HFFc6 (cell line): ENCODE measurements at regions not wholly inside any gene's neighbourhood (a gene's known extent, or its start where the extent isn't known, plus 50 kb on each side); places are given as distances from the start of the nearest gene placed in this dataset.

Source experiments
- DNase-seq: peaks from one replicate; pipeline ENCODE4 v3.0.0-alpha.2; 2018
- H3K27ac Mint-ChIP-seq: 2 replicates; pipeline ENCODE4 v1.8.0; 2020; ENCODE audit warnings: mild to moderate bottlenecking, mixed read lengths
- H3K27me3 Mint-ChIP-seq: 2 replicates; pipeline ENCODE4 v1.8.0; 2021; ENCODE audit warnings: mild to moderate bottlenecking, moderate library complexity, mixed read lengths; ENCODE audit not compliant: insufficient read depth
- H3K36me3 Mint-ChIP-seq: 2 replicates; pipeline ENCODE4 v1.8.0; 2021; ENCODE audit warnings: low read depth, mixed read lengths
- H3K4me1 Mint-ChIP-seq: 2 replicates; pipeline ENCODE4 v1.8.0; 2020; ENCODE audit warnings: low read depth, mixed read lengths
- H3K4me3 Mint-ChIP-seq: 2 replicates; pipeline ENCODE4 v1.8.0; 2020; ENCODE audit warnings: mild to moderate bottlenecking, moderate library complexity, mixed read lengths
- H3K9me3 Mint-ChIP-seq: 2 replicates; pipeline ENCODE4 v1.8.0; 2020; ENCODE audit warnings: mild to moderate bottlenecking, mixed read lengths
- CTCF ChIP-seq: fragments of 200-600 bp; sonication (generic); IDR thresholded peaks from 2 replicates; pipeline ENCODE4 v1.5.0; 2021; ENCODE audit warnings: antibody characterized with exemption, mild to moderate bottlenecking

DNA sequence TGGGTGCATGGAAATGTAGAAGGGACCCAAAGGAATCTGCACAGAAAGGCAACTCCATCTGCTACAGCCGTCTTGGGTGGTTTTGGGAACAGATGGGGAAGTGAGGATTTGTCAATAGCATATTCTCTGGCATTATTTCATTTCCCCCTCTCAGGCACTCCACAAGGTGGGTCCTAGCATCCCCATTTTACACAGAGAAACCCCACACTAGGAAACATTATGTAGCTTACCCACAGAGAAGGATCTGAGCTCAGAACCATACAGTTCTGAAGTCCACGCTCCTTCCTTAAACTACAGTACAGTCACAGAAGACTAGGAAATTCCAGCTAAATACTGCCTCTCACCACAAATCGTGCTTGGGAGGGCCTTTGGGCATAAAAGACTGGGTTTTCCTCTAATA, 61.2 kb upstream of the CTNNB1 start:
- no peaks in the 10 kb centered on the region for H3K36me3 Mint-ChIP-seq

GRCh38 chr3:41138601-41139000, 60.7 kb upstream of the CTNNB1 start:
- Mint-ChIP-seq H3K4me3 (no peak overlapping the region), H3K9me3 (no peaks in the 10 kb centered on the region), H3K4me1 (no peaks in the 10 kb centered on the region), H3K27me3 (peaks cover 5% of the 10 kb centered on the region; the same call in 1 of the 2 replicates), H3K27ac (no peak overlapping the region), H3K36me3 (no peaks in the 10 kb centered on the region)
- no peak for TF ChIP-seq CTCF
- no peak for DNase-seq

More for the DNA sequence above, 61.2 kb upstream of the CTNNB1 start:
- Mint-ChIP-seq H3K9me3 (no peaks in the 10 kb centered on the region), H3K4me3 (no peak overlapping the region), H3K4me1 (no peaks in the 10 kb centered on the region), H3K27ac (no peak overlapping the region), H3K27me3 (peaks cover 9% of the 10 kb centered on the region; the same call in 1 of the 2 replicates)
- TF ChIP-seq CTCF, result no peak
- no peak for DNase-seq

DNA sequence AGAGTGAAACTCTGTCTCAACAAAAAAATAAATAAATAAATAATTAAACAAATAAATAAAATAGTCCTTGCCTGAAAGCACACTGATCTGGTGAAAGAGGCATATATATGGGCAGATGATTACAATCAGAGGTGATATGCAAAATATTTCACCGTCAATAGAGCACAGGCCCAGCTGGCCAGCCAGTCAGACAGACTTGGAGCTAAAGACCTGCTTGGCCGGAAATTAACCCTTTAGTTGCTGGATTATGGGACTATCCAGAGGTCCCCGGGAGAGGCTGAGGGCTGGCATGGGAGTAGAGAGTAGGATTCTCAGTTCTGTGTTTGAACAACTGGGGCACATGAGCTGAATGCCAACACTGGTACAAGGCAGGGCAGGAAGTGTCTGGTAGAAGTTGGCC, 59.1 kb upstream of the CTNNB1 start:
- no peak for DNase-seq
- no peak for TF ChIP-seq CTCF
- Mint-ChIP-seq H3K36me3 (no peaks in the 10 kb centered on the region), H3K27me3 (peaks cover 5% of the 10 kb centered on the region), H3K4me1 (no peaks in the 10 kb centered on the region), H3K27ac (no peak overlapping the region), H3K9me3 (no peaks in the 10 kb centered on the region), H3K4me3 (no peak overlapping the region)

GRCh38 chr3:41141433-41142167, 57.7 kb upstream of the CTNNB1 start:
- no peak overlapping the region for H3K4me3 Mint-ChIP-seq
- H3K36me3 Mint-ChIP-seq, result no peaks in the 10 kb centered on the region
- peaks cover 5% of the 10 kb centered on the region for H3K9me3 Mint-ChIP-seq
- H3K27ac Mint-ChIP-seq, result no peak overlapping the region
- TF ChIP-seq CTCF, result no peak
- H3K4me1 Mint-ChIP-seq, result no peaks in the 10 kb centered on the region
- DNase-seq, result no peak
- H3K27me3 Mint-ChIP-seq, result peaks cover 5% of the 10 kb centered on the region

- no peaks in the 10 kb centered on the region for H3K4me1 Mint-ChIP-seq
- peaks cover 5% of the 10 kb centered on the region for H3K9me3 Mint-ChIP-seq
- no peak for TF ChIP-seq CTCF
- no peak overlapping the region for H3K4me3 Mint-ChIP-seq
- H3K36me3 Mint-ChIP-seq, result no peaks in the 10 kb centered on the region
- no peak overlapping the region for H3K27ac Mint-ChIP-seq
- DNase-seq, result no peak
- peaks cover 5% of the 10 kb centered on the region for H3K27me3 Mint-ChIP-seq
Measured at GRCh38 chr3:41143421-41144031, 55.8 kb upstream of the CTNNB1 start.
